Right renal cortex interstitium (tissue), 3 donors: ENCODE measurements at regions not wholly inside any gene's neighbourhood (a gene's known extent, or its start where the extent isn't known, plus 50 kb on each side); places are given as distances from the start of the nearest gene placed in this dataset.
"Not testable (repeated sequence)": the region's sequence is repeated elsewhere in the genome, so short reads cannot be mapped to it uniquely, and the experiment has no call there.

ENCODE experiments used
- DNase-seq, 3 donors: peaks; one replicate each; pipeline ENCODE4 v3.0.0-alpha.2; 2013; ENCODE audit warnings: low read depth in 3 of 3, low spot score in 2 of 3

DNA sequence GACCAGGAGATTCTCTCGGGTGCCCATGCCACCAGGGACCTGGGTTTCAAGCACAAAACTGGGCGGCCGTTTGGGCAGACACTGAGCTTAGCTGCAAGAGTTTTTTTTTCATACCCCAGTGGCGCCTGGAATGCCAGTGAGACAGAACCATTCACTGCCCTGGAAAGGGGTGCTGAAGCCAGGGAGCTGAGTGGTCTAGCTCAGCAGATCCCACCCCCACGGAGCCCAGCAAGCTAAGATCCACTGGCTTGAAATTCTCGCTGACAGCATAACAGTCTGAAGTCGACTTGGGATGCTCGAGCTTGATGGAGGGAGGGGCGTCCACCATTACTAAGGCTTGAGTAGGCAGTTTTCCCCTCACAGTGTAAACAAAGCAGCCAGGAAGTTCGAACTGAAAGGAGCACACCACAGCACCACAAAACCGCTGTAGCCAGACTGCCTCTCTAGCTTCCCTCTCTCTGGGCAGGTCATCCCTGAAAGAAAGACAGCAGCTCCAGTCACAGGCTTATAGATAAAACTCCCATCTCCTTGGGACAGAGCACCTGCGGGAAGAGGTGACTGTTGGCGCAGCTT lies 157.7 kb downstream of the GIPC2 start:
- not testable (repeated sequence) for DNase-seq

GRCh38 chr1:78210175-78210574 lies 164.4 kb downstream of the GIPC2 start:
- no peak for DNase-seq

DNA sequence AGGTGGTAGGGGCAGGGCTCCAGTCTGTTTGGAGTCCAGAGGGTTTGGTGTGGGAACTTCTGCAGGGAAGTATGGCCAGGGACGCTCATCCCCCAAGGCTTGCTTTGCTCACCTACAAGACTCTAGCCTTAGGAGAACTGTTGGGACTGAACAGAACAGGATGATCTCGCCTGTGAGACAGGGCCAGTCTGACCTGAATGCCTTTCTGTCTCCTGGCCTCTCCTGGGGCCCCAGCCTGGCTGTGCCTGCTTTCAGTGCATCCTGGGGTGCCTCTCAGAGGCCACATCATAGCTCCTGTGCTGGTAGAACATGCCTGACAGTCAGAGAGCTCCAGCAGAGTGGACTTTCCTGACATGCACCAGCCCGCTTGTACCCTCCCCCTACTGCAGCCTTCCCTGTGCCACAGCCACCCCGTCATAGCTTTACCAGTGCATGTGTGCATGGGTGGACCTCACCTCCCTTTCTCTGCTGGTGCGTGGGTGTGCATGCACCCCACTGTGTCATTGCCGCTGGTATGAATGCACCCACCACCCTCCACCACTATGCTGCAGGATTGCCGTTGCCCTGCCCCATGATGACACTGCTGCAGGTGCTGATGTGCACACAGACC lies 165.8 kb downstream of the GIPC2 start:
- no peak for DNase-seq

- no peak for DNase-seq
These were observed 168.6 kb downstream of the GIPC2 start for GRCh38 chr1:78214334-78214733.

DNA sequence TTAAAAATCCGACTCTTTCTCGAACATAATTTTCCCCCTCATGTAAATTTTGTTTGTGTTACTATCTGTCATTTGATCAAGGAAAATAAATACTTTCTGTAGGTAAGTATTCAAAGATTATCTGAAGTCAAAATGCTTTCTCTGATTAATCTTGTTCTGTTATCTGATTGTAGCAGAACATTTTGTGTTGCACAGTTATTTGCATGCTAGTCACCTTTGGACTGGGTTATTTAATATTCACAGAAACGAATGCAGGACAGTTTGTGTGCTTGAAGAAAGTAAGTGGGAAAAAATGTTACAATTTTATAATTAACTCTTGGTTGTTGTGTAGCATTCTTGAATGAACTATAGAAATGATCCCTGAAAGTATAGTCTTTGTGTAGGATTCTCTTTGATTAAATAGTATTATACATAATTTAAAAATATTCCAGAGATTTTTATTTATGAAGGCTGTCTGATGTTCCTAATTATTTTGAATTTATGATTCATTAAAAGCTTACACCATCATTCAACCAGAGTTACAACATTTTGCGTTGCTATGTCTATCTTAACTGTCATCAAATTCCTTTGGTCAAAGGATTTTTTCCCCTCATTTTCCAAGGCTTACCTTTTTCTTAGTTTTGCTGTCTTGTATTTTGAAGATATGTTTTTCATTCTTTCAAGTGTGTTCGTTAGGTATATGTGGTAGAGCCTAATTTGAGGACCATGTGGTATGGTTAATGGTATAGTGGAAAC lies 176.6 kb downstream of the GIPC2 start:
- no peak for DNase-seq

GRCh38 chr1:78222960-78223358 lies 177.2 kb downstream of the GIPC2 start:
- no peak for DNase-seq

GRCh38 chr1:78223417-78224215 lies 177.8 kb downstream of the GIPC2 start:
- DNase-seq = no peak

GRCh38 chr1:78224246-78224785 lies 178.6 kb downstream of the GIPC2 start:
- DNase-seq = no peak

DNA sequence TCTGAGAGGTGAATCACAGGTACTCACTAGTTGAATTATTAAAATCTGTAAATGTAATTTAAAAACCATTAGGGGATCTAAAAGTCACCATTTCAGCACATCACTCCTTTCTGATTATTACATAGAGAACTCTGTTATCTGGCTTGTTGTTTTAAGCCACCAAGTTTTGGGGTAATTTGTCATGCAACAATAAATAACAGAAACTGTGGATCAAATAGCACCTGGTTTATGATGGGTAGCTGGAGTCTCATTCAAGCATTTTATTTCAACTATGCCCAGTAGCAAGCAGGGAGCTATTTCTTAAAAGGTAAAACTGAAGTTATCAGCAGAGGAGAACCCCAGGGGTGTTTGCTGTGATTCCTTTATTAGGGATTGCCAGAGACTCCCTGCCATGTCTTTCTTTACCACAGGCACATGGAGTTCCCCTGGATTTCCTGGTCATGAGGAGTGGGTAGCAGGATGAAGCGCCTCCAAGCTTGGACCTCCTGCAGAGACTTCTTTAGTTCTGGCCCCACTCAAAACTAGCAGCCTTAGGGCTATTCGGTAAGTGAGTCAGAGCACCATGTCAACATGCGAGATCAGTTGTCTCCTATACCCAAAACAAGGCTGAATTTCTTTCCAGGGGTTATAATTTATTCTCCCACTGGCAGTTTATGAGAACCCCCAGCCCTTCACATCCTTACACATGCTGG lies 179.2 kb downstream of the GIPC2 start:
- peak in 1 of 3 donors; percentile 8 for DNase-seq

DNA sequence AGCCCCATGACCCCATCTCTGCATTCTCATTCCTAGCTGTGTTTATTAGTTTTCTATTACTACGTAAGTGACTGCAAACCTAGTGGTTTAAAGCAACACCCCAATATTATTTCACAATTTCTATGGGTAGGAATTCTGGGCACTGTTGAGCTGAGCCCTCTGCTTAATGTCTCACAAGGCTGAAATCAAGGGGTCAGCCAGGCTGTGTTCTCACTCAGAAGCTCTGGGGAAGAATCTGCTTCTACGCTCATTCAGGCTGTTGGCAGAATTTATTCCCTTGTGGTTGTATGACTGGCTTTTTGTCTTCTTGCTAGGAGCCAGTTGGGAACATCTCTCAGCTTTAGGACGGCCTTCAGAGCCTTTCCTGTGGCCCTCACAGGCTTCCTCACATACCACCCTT lies 181.0 kb downstream of the GIPC2 start:
- no peak for DNase-seq

DNA sequence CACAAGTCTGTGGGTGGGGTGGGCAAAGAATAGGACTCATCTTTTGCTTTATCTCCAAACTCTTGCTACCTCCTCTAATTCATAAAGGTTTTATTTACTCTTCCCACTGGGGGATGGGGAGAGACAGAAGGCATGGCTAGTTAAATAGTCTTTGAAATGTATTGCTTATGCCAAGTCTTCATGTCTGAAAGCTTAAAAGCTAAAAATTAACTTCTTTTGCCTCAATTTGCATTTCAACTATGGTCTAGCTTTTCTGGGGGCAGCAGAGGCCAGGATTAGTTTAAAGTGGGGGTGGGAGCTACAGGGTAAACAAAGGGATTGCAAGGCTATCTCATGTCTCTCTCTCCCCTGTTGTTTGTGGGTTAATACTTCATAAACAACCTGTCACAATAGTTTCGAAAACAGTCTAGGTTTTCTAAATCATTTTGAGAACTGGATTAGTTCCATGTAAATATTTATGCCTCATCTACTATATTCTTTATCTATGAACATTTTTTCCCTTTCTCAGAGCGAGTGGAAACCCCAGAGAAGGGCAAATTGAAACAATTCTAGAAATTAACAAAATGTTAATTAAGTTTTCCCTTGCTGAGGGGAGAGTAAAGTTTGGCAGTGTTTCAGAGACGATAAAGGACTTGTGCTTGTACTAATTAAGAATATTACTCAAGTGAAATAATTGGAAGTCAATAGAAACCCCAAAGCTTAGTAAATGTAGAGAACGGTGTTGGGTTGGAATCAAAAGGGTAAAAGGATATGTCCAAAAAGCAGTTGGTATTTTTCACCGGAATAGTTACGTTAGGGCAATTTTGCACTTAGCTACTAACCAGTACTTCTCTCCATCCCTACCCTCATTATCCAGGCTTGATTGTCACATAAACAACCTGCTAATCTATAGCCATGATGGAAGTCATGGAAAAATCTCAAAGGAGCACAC lies 182.2 kb downstream of the GIPC2 start:
- no peak for DNase-seq

DNA sequence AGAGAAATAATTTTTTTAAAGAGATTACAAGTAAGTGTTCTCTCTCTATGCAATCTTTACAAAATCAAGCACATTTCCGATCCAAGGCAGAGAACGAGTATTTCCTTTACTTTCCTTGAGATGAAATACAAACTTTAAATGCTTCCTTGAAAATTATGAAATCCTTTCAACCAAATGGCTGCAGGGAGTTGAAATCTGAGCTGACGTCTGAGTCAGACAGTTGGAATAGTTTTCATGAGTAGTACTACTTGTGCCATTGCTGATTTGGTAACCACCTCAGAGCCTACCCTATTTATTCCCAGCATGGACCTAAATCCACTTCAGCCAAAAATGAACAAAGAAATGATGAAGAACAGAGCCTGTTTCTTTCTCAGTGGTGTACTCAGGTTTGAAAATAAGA lies 183.6 kb downstream of the GIPC2 start:
- no peak for DNase-seq

GRCh38 chr1:78231477-78231876 lies 185.7 kb downstream of the GIPC2 start:
- DNase-seq = no peak

DNA sequence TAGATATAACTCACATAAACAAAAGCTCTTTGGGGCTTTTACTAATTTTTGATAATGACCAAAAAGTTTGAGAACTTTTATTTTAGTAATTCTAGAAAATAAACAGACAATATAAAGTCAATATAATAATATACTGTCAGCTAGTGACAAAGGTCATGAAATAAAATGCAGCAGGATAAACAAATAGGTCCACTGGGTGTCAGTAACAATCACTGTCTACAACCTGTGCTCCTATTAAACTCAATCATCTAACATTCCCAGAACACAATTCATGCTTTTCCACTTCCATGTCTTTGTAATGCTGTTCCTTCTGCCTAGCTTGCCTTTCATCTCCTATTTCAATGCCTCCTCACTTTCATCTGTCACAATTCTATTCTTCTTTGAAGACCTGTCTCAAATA lies 186.1 kb downstream of the GIPC2 start:
- DNase-seq = no peak

- no peak for DNase-seq
These were observed 186.9 kb downstream of the GIPC2 start for GRCh38 chr1:78232630-78233029.

- DNase-seq = no peak
These were observed 188.7 kb downstream of the GIPC2 start for GRCh38 chr1:78234496-78234895.

DNA sequence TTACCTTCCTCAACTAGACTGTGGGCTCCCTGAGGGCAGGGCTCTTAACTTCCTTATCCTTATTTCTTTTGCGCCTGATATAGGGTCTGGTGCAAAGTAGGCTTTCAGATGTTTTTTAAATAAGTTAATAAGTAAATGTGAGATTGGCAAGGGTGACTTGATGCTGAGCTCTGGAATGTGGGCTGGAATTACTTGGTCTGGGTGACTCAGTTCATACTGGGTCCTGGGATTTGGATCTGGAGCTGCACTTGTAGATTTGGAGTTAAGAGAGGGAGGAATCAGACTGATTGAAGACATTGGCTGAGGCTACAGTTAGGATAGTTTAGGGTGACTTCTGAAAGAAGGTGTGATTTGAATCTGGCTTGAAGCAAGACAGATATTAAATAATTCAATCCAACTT lies 190.9 kb downstream of the GIPC2 start:
- DNase-seq = no peak

DNA sequence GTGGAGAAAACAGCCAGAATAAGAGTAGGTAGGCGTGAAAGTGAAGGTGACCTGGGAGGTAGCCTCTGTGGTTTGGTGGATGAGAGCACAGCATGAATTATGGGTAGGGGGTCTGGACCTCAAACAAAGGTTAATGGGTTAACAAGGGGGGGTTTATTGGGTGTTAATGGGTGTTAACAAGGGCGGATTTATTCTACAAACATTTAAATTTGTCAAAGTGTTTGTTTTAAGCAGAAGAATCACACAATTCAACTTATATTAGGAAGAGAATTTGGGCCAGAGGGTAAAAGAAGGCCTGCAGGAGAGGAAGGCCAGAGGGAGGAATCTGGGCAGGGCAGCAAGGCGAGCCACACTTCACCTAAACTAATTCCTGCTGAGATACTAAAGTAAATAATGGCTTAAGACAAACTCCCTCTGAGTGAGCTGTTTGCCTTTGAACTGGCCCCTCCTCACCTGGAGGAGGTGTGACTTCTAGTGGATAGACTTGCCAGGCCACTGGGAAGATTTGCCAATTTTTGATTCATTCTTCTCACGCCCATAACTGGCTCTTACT lies 191.7 kb downstream of the GIPC2 start:
- no peak for DNase-seq

GRCh38 chr1:78240191-78240590 lies 194.4 kb downstream of the GIPC2 start:
- DNase-seq = no peak
